ENCODE measurements at regions not wholly inside any gene's neighbourhood (a gene's known extent, or its start where the extent isn't known, plus 50 kb on each side); places are given as distances from the start of the nearest gene placed in this dataset.

- DNase-seq (ENCODE audit: low spot score) = no peak
- Mint-ChIP-seq H3K4me1 (ENCODE audit: low read depth in 2 of 2) (no peaks in the 10 kb centered on the region), H3K27ac (no peak overlapping the region), H3K9me3 (peaks cover 6% of the 10 kb centered on the region), H3K27me3 (no peaks in the 10 kb centered on the region), H3K36me3 (no peaks in the 10 kb centered on the region), H3K4me3 (no peak overlapping the region)
- ATAC-seq = no peak
Measured at GRCh38 chr6:120112980-120113379, 763.4 kb upstream of the MAN1A1 start.

GRCh38 chr6:120111001-120111400 lies 761.4 kb upstream of the MAN1A1 start:
- no peak for DNase-seq (ENCODE audit: low spot score)
- no peak for ATAC-seq
- Mint-ChIP-seq H3K27ac (no peak overlapping the region), H3K4me3 (no peak overlapping the region), H3K9me3 (peaks cover 6% of the 10 kb centered on the region), H3K36me3 (no peaks in the 10 kb centered on the region), H3K4me1 (ENCODE audit: low read depth in 2 of 2) (no peaks in the 10 kb centered on the region), H3K27me3 (no peaks in the 10 kb centered on the region)

GRCh38 chr6:120108061-120108795 lies 758.7 kb upstream of the MAN1A1 start:
- H3K4me1 Mint-ChIP-seq (ENCODE audit: low read depth in 2 of 2) = no peaks in the 10 kb centered on the region

GRCh38 chr6:120103618-120104017 lies 754.1 kb upstream of the MAN1A1 start:
- H3K9me3 Mint-ChIP-seq = peaks cover 3% of the 10 kb centered on the region
- no peaks in the 10 kb centered on the region for H3K4me1 Mint-ChIP-seq (ENCODE audit: low read depth in 2 of 2)
- no peak overlapping the region for H3K4me3 Mint-ChIP-seq
- H3K27me3 Mint-ChIP-seq = no peaks in the 10 kb centered on the region
- ATAC-seq (no peak), DNase-seq (ENCODE audit: low spot score) (no peak)
- no peaks in the 10 kb centered on the region for H3K36me3 Mint-ChIP-seq
- no peak overlapping the region for H3K27ac Mint-ChIP-seq

More at GRCh38 chr6:120108061-120108795, 758.7 kb upstream of the MAN1A1 start:
- DNase-seq (ENCODE audit: low spot score) (no peak), ATAC-seq (no peak)
- no peaks in the 10 kb centered on the region for H3K9me3 Mint-ChIP-seq
- no peak overlapping the region for H3K4me3 Mint-ChIP-seq
- no peak overlapping the region for H3K27ac Mint-ChIP-seq
- no peaks in the 10 kb centered on the region for H3K36me3 Mint-ChIP-seq
- H3K27me3 Mint-ChIP-seq = no peaks in the 10 kb centered on the region

GRCh38 chr6:120096696-120097260 lies 747.2 kb upstream of the MAN1A1 start:
- H3K4me3 Mint-ChIP-seq = no peak overlapping the region
- peaks cover 10% of the 10 kb centered on the region for H3K9me3 Mint-ChIP-seq
- no peak overlapping the region for H3K27ac Mint-ChIP-seq
- no peaks in the 10 kb centered on the region for H3K4me1 Mint-ChIP-seq (ENCODE audit: low read depth in 2 of 2)
- no peaks in the 10 kb centered on the region for H3K27me3 Mint-ChIP-seq
- DNase-seq (ENCODE audit: low spot score) (no peak), ATAC-seq (no peak)
- H3K36me3 Mint-ChIP-seq = no peaks in the 10 kb centered on the region

GRCh38 chr6:120083186-120083585 lies 733.6 kb upstream of the MAN1A1 start:
- Mint-ChIP-seq H3K27me3 (no peaks in the 10 kb centered on the region), H3K4me3 (no peak overlapping the region), H3K9me3 (peaks cover 4% of the 10 kb centered on the region), H3K4me1 (ENCODE audit: low read depth in 2 of 2) (no peaks in the 10 kb centered on the region), H3K36me3 (no peaks in the 10 kb centered on the region), H3K27ac (no peak overlapping the region)
- DNase-seq (ENCODE audit: low spot score) = no peak
- ATAC-seq = no peak

- Mint-ChIP-seq H3K36me3 (no peaks in the 10 kb centered on the region), H3K9me3 (peaks cover 1% of the 10 kb centered on the region), H3K27ac (no peak overlapping the region)
Measured at GRCh38 chr6:120077489-120077888, 727.9 kb upstream of the MAN1A1 start.

GRCh38 chr6:120058410-120058809 lies 708.8 kb upstream of the MAN1A1 start:
- Mint-ChIP-seq H3K27ac (no peak overlapping the region), H3K9me3 (peaks cover 20% of the 10 kb centered on the region), H3K4me1 (ENCODE audit: low read depth in 2 of 2) (no peaks in the 10 kb centered on the region), H3K4me3 (no peak overlapping the region), H3K27me3 (no peaks in the 10 kb centered on the region), H3K36me3 (no peaks in the 10 kb centered on the region)
- DNase-seq (ENCODE audit: low spot score) = no peak
- ATAC-seq = no peak

More at GRCh38 chr6:120077489-120077888, 727.9 kb upstream of the MAN1A1 start:
- H3K4me1 Mint-ChIP-seq (ENCODE audit: low read depth in 2 of 2) = no peaks in the 10 kb centered on the region
- ATAC-seq (no peak), DNase-seq (ENCODE audit: low spot score) (no peak)
- H3K4me3 Mint-ChIP-seq = no peak overlapping the region
- no peaks in the 10 kb centered on the region for H3K27me3 Mint-ChIP-seq

GRCh38 chr6:120056085-120056484 lies 706.5 kb upstream of the MAN1A1 start:
- H3K27ac Mint-ChIP-seq = no peak overlapping the region
- H3K27me3 Mint-ChIP-seq = no peaks in the 10 kb centered on the region
- H3K4me3 Mint-ChIP-seq = no peak overlapping the region
- no peak for DNase-seq (ENCODE audit: low spot score)
- H3K4me1 Mint-ChIP-seq (ENCODE audit: low read depth in 2 of 2) = no peaks in the 10 kb centered on the region
- H3K36me3 Mint-ChIP-seq = no peaks in the 10 kb centered on the region
- no peak for ATAC-seq
- peaks cover 18% of the 10 kb centered on the region for H3K9me3 Mint-ChIP-seq

GRCh38 chr6:120055071-120055470 lies 705.5 kb upstream of the MAN1A1 start:
- ATAC-seq = no peak

GRCh38 chr6:120039664-120040063 lies 690.1 kb upstream of the MAN1A1 start:
- Mint-ChIP-seq H3K4me3 (no peak overlapping the region), H3K27me3 (no peaks in the 10 kb centered on the region), H3K9me3 (peaks cover 3% of the 10 kb centered on the region), H3K4me1 (ENCODE audit: low read depth in 2 of 2) (no peaks in the 10 kb centered on the region), H3K27ac (no peak overlapping the region), H3K36me3 (no peaks in the 10 kb centered on the region)
- no peak for DNase-seq (ENCODE audit: low spot score)
- ATAC-seq = no peak

More at GRCh38 chr6:120055071-120055470, 705.5 kb upstream of the MAN1A1 start:
- Mint-ChIP-seq H3K4me3 (no peak overlapping the region), H3K9me3 (peaks cover 18% of the 10 kb centered on the region), H3K27me3 (no peaks in the 10 kb centered on the region), H3K27ac (no peak overlapping the region), H3K36me3 (no peaks in the 10 kb centered on the region), H3K4me1 (ENCODE audit: low read depth in 2 of 2) (no peaks in the 10 kb centered on the region)
- DNase-seq (ENCODE audit: low spot score) = no peak

GRCh38 chr6:120031837-120032236 lies 682.3 kb upstream of the MAN1A1 start:
- no peak for DNase-seq (ENCODE audit: low spot score)
- H3K4me1 Mint-ChIP-seq (ENCODE audit: low read depth in 2 of 2) = no peaks in the 10 kb centered on the region
- no peaks in the 10 kb centered on the region for H3K27me3 Mint-ChIP-seq
- H3K4me3 Mint-ChIP-seq = no peak overlapping the region
- H3K27ac Mint-ChIP-seq = no peak overlapping the region
- ATAC-seq = no peak
- H3K36me3 Mint-ChIP-seq = no peaks in the 10 kb centered on the region
- peaks cover 9% of the 10 kb centered on the region for H3K9me3 Mint-ChIP-seq

GRCh38 chr6:120026791-120027190 lies 677.2 kb upstream of the MAN1A1 start:
- H3K27ac Mint-ChIP-seq = no peak overlapping the region
- H3K9me3 Mint-ChIP-seq = peaks cover 13% of the 10 kb centered on the region
- H3K36me3 Mint-ChIP-seq = no peaks in the 10 kb centered on the region
- H3K4me3 Mint-ChIP-seq = no peak overlapping the region
- DNase-seq (ENCODE audit: low spot score) = no peak
- no peak for ATAC-seq
- H3K27me3 Mint-ChIP-seq = no peaks in the 10 kb centered on the region
- H3K4me1 Mint-ChIP-seq (ENCODE audit: low read depth in 2 of 2) = no peaks in the 10 kb centered on the region

GRCh38 chr6:120010075-120010474 lies 660.5 kb upstream of the MAN1A1 start:
- Mint-ChIP-seq H3K27me3 (no peaks in the 10 kb centered on the region), H3K36me3 (no peaks in the 10 kb centered on the region), H3K4me3 (no peak overlapping the region), H3K4me1 (ENCODE audit: low read depth in 2 of 2) (no peaks in the 10 kb centered on the region), H3K27ac (no peak overlapping the region), H3K9me3 (peaks cover 12% of the 10 kb centered on the region)
- ATAC-seq (no peak), DNase-seq (ENCODE audit: low spot score) (no peak)

All from natural killer cell treated with Interleukin-12 subunit alpha and Interleukin-12 subunit beta and Interleukin-15 and Interleukin-18, amount 100 ng/mL, for 72 hours (primary cell).